ENCODE measurements at regions not wholly inside any gene's neighbourhood (a gene's known extent, or its start where the extent isn't known, plus 50 kb on each side); places are given as distances from the start of the nearest gene placed in this dataset.

GRCh38 chr12:33323823-33324222 lies 115.8 kb downstream of the SYT10 start:
- DNase-seq (ENCODE audit: low read depth) = no peak

GRCh38 chr12:33322519-33322918 lies 117.1 kb downstream of the SYT10 start:
- peak; percentile 15 for DNase-seq (ENCODE audit: low read depth)

- DNase-seq (ENCODE audit: low read depth) = no peak
Observed at GRCh38 chr12:33317746-33318145, 121.9 kb downstream of the SYT10 start.

- DNase-seq (ENCODE audit: low read depth) = no peak
Observed at GRCh38 chr12:33314223-33314622, 125.4 kb downstream of the SYT10 start.

- no peak for DNase-seq (ENCODE audit: low read depth)
Observed at GRCh38 chr12:33313476-33313875, 126.1 kb downstream of the SYT10 start.

- DNase-seq (ENCODE audit: low read depth) = no peak
Observed at GRCh38 chr12:33310471-33310870, 129.1 kb downstream of the SYT10 start.

- DNase-seq (ENCODE audit: low read depth) = no peak
Observed at GRCh38 chr12:33304176-33304575, 135.4 kb downstream of the SYT10 start.

- no peak for DNase-seq (ENCODE audit: low read depth)
Observed at GRCh38 chr12:33296529-33296928, 143.1 kb downstream of the SYT10 start.

- no peak for DNase-seq (ENCODE audit: low read depth)
Observed at GRCh38 chr12:33290703-33291102, 148.9 kb downstream of the SYT10 start.

GRCh38 chr12:33283054-33283453 lies 156.6 kb downstream of the SYT10 start:
- no peak for DNase-seq (ENCODE audit: low read depth)

- no peak for DNase-seq (ENCODE audit: low read depth)
Observed at GRCh38 chr12:33277376-33277775, 162.2 kb downstream of the SYT10 start.

GRCh38 chr12:33267641-33268040 lies 172.0 kb downstream of the SYT10 start:
- DNase-seq (ENCODE audit: low read depth) = no peak

- DNase-seq (ENCODE audit: low read depth) = no peak
Observed at GRCh38 chr12:33265900-33266299, 173.7 kb downstream of the SYT10 start.

GRCh38 chr12:33265033-33265731 lies 174.4 kb downstream of the SYT10 start:
- DNase-seq (ENCODE audit: low read depth) = no peak

GRCh38 chr12:33253178-33253577 lies 186.4 kb downstream of the SYT10 start:
- no peak for DNase-seq (ENCODE audit: low read depth)

- no peak for DNase-seq (ENCODE audit: low read depth)
Observed at GRCh38 chr12:33251548-33251947, 188.1 kb downstream of the SYT10 start.

- DNase-seq (ENCODE audit: low read depth) = no peak
Observed at GRCh38 chr12:33248364-33248763, 191.3 kb downstream of the SYT10 start.

- DNase-seq (ENCODE audit: low read depth) = no peak
Observed at GRCh38 chr12:33247625-33248024, 192.0 kb downstream of the SYT10 start.

- no peak for DNase-seq (ENCODE audit: low read depth)
Observed at GRCh38 chr12:33245434-33245833, 194.2 kb downstream of the SYT10 start.

GRCh38 chr12:33226671-33227070 lies 212.9 kb downstream of the SYT10 start:
- no peak for DNase-seq (ENCODE audit: low read depth)

- DNase-seq (ENCODE audit: low read depth) = no peak
Observed at GRCh38 chr12:33223956-33224355, 215.7 kb downstream of the SYT10 start.

- no peak for DNase-seq (ENCODE audit: low read depth)
Observed at GRCh38 chr12:33222357-33222756, 217.3 kb downstream of the SYT10 start.

- no peak for DNase-seq (ENCODE audit: low read depth)
Observed at GRCh38 chr12:33205981-33206380, 233.6 kb downstream of the SYT10 start.

- peak; percentile 13 for DNase-seq (ENCODE audit: low read depth)
Observed at GRCh38 chr12:33194389-33194788, 245.2 kb downstream of the SYT10 start.
